ENCODE measurements at regions not wholly inside any gene's neighbourhood (a gene's known extent, or its start where the extent isn't known, plus 50 kb on each side); places are given as distances from the start of the nearest gene placed in this dataset.

DNA sequence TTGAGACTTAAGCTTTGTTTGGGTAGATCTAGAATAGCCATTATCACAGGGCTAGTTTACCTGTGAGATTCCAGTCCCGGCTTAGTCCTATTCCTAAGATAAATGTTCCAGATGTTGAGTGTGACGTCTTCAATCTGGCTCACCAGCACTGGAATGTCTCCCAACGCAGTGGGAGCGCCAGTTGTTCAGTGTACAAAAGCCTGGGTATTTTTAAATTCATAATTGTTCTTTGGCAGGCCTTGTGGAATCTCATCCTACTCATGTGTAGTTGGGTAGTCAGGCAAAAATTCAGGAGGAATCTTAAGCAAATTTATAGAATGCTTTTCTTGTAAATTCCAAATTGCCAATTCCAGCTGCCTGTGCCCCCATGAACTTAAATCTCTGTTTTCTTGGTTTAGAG lies 272.6 kb upstream of the KCNN2 start:
- TF ChIP-seq, protein P1, sequence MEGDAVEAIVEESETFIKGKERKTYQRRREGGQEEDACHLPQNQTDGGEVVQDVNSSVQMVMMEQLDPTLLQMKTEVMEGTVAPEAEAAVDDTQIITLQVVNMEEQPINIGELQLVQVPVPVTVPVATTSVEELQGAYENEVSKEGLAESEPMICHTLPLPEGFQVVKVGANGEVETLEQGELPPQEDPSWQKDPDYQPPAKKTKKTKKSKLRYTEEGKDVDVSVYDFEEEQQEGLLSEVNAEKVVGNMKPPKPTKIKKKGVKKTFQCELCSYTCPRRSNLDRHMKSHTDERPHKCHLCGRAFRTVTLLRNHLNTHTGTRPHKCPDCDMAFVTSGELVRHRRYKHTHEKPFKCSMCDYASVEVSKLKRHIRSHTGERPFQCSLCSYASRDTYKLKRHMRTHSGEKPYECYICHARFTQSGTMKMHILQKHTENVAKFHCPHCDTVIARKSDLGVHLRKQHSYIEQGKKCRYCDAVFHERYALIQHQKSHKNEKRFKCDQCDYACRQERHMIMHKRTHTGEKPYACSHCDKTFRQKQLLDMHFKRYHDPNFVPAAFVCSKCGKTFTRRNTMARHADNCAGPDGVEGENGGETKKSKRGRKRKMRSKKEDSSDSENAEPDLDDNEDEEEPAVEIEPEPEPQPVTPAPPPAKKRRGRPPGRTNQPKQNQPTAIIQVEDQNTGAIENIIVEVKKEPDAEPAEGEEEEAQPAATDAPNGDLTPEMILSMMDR (IDR thresholded peaks at IDR 0.05; ENCODE audit: insufficient read depth, low read length): no peak
- H3K4me3 ChIP-seq (ENCODE audit: low read depth, low read length): no peak overlapping the region
- DNase-seq (ENCODE audit: low read depth): no peak

DNA sequence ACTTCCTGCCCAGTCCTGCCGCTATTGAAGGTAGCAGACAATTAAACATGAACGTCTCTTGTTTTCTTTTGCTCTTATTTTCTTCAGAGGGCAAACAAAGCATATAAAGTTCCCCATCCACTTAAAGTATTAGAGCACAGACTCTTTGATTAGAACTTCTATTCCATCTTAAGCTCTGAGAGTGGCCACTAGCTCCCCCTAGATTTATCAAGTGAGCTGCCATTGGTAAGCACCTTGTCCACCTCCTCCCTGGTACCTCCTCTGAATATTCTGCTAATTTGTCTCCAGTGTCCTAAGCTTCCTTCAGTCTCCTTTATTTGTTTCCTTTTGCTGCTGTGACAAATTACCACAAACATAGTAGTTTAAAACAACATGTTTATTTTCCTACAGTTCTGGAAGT lies 264.3 kb upstream of the KCNN2 start:
- no peak for DNase-seq (ENCODE audit: low read depth)
- no peak overlapping the region for H3K4me3 ChIP-seq (ENCODE audit: low read depth, low read length)
- TF ChIP-seq, protein P1 (IDR thresholded peaks at IDR 0.05; ENCODE audit: insufficient read depth, low read length): no peak

DNA sequence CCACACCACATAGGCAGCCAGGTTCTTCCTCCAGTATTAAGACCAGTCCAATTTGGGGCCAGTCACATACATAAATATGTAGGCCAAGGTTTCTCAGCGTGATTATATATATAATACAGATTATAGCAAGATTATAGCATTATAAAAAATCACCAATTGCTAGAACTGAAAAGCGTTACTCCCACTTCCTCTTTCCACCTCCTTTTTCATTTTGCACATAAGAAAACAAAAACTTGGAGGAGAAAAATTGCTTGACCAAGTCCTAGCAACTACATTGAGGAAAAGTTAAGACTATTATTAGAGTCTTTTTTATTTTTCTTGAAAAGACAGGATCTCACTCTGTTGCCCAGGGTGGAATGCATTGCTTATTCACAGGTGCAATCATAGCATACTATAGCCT lies 262.7 kb upstream of the KCNN2 start:
- no peak overlapping the region for H3K4me3 ChIP-seq (ENCODE audit: low read depth, low read length)
- DNase-seq (ENCODE audit: low read depth): no peak
- TF ChIP-seq, protein P1 (IDR thresholded peaks at IDR 0.05; ENCODE audit: insufficient read depth, low read length): no peak

DNA sequence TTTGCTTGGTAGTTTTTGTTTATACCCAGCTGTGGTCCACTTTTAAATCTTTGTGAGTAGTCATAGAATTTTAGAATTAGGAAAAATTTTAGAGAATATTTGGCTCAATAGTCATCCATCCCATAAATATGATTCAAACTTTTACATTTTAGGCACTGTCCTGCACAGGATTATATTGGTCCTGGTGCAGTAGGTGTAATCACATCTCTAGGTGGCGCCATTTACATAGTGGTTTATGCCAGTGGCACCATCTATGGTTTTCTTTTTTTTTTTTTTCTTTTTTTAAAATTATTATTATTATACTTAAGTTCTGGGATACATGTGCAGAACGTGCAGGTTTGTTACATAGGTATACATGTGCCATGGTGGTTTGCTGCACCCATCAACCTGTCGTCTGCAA lies 260.7 kb upstream of the KCNN2 start:
- no peak overlapping the region for H3K4me3 ChIP-seq (ENCODE audit: low read depth, low read length)
- TF ChIP-seq, protein P1 (IDR thresholded peaks at IDR 0.05; ENCODE audit: insufficient read depth, low read length): peak; percentile 36
- DNase-seq (ENCODE audit: low read depth): peak; percentile 33

DNA sequence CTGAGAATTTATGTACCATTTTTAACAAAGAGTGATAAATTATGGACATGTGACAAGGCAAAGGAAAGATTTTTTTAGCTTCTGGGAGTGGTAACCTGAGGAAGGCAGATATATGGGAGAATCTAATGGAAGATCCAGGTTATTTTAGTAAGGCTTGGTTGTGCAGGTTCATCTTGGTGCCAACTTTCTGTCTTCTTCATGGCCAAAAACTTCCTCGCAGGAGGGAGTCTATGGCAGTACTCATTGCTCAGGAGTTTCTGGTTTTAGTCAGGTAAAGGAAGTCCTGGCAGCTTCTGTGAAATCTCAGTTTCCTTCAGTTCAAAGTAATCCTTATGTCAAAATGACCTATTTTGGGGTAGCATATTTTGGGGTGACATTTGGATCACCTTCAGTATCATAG lies 248.3 kb upstream of the KCNN2 start:
- DNase-seq (ENCODE audit: low read depth): no peak
- TF ChIP-seq, protein P1 (IDR thresholded peaks at IDR 0.05; ENCODE audit: insufficient read depth, low read length): no peak
- no peak overlapping the region for H3K4me3 ChIP-seq (ENCODE audit: low read depth, low read length)

DNA sequence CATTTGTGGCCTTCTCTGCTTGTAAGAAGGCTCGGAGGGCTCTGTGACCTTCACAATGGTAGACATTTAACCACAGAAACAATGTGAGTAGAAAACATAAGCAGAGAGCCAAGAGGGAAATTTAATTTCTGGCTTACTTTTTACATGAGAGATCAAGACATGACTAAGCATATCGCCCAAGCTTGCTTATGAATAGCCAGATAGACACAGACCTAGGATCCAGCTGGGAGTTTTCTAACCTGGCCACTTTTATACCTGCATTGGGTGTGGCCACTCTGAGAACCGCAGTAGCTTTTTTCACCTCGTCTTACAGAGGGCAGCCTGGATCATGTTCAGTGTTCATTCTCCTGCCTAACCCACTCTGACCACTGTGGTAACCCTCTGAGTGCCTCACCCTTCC lies 244.9 kb upstream of the KCNN2 start:
- no peak overlapping the region for H3K4me3 ChIP-seq (ENCODE audit: low read depth, low read length)
- TF ChIP-seq, protein P1 (IDR thresholded peaks at IDR 0.05; ENCODE audit: insufficient read depth, low read length): no peak
- no peak for DNase-seq (ENCODE audit: low read depth)

DNA sequence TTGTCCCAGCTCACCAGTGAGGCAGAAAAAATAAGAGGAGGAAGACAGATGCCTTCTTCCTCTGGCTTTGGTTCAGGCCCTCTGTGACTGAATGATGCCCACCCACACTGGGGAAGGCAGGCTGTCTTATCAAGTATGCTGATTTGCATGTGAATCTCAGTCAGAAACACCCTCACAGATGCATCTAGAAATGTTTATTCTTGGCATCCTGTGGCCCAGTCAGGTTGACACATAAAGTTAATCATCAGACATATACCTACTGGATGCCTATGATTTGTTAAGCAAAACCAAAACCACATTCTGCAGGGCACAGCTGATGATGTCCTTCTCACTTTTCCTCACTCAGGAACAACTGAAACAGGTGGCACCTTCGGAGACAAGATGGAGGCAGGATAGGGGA lies 243.4 kb upstream of the KCNN2 start:
- TF ChIP-seq, protein P1 (IDR thresholded peaks at IDR 0.05; ENCODE audit: insufficient read depth, low read length): no peak
- H3K4me3 ChIP-seq (ENCODE audit: low read depth, low read length): no peak overlapping the region
- DNase-seq (ENCODE audit: low read depth): no peak

All from fibroblast of the aortic adventitia (primary cell).